NCI-H2171 treated with DMSO at 0.1 percent for 48 hours (cell line): ENCODE measurements at regions not wholly inside any gene's neighbourhood (a gene's known extent, or its start where the extent isn't known, plus 50 kb on each side); places are given as distances from the start of the nearest gene placed in this dataset.
"Not testable (repeated sequence)": the region's sequence is repeated elsewhere in the genome, so short reads cannot be mapped to it uniquely, and the experiment has no call there.

Source experiments
- DNase-seq: peaks from one replicate; lab custom pipeline; 2025; lab: John Stamatoyannopoulos, UW

GRCh38 chr4:18166925-18167324, 145.4 kb upstream of the LCORL start:
- no peak for DNase-seq

GRCh38 chr4:18162453-18162852, 140.9 kb upstream of the LCORL start:
- no peak for DNase-seq

- DNase-seq, result not testable (repeated sequence)
These were observed 137.8 kb upstream of the LCORL start for GRCh38 chr4:18159117-18159912.

- DNase-seq, result peak; percentile 8
These were observed 133.8 kb upstream of the LCORL start for GRCh38 chr4:18155067-18156041.

GRCh38 chr4:18138076-18138665, 116.6 kb upstream of the LCORL start:
- no peak for DNase-seq

GRCh38 chr4:18134111-18134510, 112.6 kb upstream of the LCORL start:
- no peak for DNase-seq

- DNase-seq, result no peak
These were observed 108.7 kb upstream of the LCORL start for GRCh38 chr4:18130256-18130655.

- DNase-seq, result no peak
These were observed 106.7 kb upstream of the LCORL start for GRCh38 chr4:18128241-18128640.

GRCh38 chr4:18127030-18127429, 105.5 kb upstream of the LCORL start:
- DNase-seq, result no peak

- DNase-seq, result no peak
These were observed 92.3 kb upstream of the LCORL start for GRCh38 chr4:18113710-18114331.

GRCh38 chr4:18111081-18111480, 89.5 kb upstream of the LCORL start:
- no peak for DNase-seq

- DNase-seq, result no peak
These were observed 88.5 kb upstream of the LCORL start for GRCh38 chr4:18110099-18110498.

GRCh38 chr4:18109676-18110075, 88.1 kb upstream of the LCORL start:
- no peak for DNase-seq

- DNase-seq, result not testable (repeated sequence)
These were observed 86.4 kb upstream of the LCORL start for GRCh38 chr4:18107848-18108528.

GRCh38 chr4:18106620-18107019, 85.1 kb upstream of the LCORL start:
- DNase-seq, result peak; percentile 72

- DNase-seq, result no peak
These were observed 83.8 kb upstream of the LCORL start for GRCh38 chr4:18105030-18106011.

GRCh38 chr4:18103876-18104605, 82.5 kb upstream of the LCORL start:
- no peak for DNase-seq

- no peak for DNase-seq
These were observed 79.1 kb upstream of the LCORL start for GRCh38 chr4:18100657-18101056.

- not testable (repeated sequence) for DNase-seq
These were observed 68.9 kb upstream of the LCORL start for GRCh38 chr4:18090447-18090846.

GRCh38 chr4:18082236-18082635, 60.7 kb upstream of the LCORL start:
- DNase-seq, result no peak
